H1 (cell line): ENCODE measurements at regions not wholly inside any gene's neighbourhood (a gene's known extent, or its start where the extent isn't known, plus 50 kb on each side); places are given as distances from the start of the nearest gene placed in this dataset.

Experiments
- CTCF ChIA-PET: fragments of 300-600 bp; sonication (Branson Sonifier 250); formaldehyde crosslinking; loops from one replicate; lab custom pipeline; 2021; ENCODE audit not compliant: partially characterized antibody; lab: Charles Lee
- POLR2A ChIA-PET: fragments of 300-600 bp; sonication (Branson Sonifier 250); formaldehyde crosslinking; loops from one replicate; lab custom pipeline; 2021; ENCODE audit warnings: inconsistent platforms; ENCODE audit not compliant: partially characterized antibody; lab: Charles Lee
- DNase-seq, 2 experiments: peaks; one replicate each; pipeline versions ENCODE4 v3.0.0 to v3.0.0-alpha.2; 2010 to 2022; ENCODE audit warnings: low spot score in 2 of 2, low read depth in 1 of 2, mixed read lengths in 1 of 2
- FAIRE-seq: peaks from 2 replicates; lab custom pipeline; 2011; peaks lifted over from hg19 to GRCh38; lab: Jason Lieb, UNC
- H2AFZ ChIP-seq: 2 replicates; pipeline ENCODE4 v1.8.1; 2012; ENCODE audit warnings: low read length, inconsistent platforms
- H2AK5ac ChIP-seq: 2 replicates; pipeline ENCODE4 v1.6.1; 2013; ENCODE audit warnings: low read depth, low read length
- H2BK120ac ChIP-seq: replicated peaks from 2 replicates; pipeline ENCODE3; 2013; ENCODE audit warnings: low read depth, low read length, inconsistent platforms
- H2BK12ac ChIP-seq: 2 replicates; pipeline ENCODE4 v1.6.1; 2013; ENCODE audit warnings: low read depth, low read length
- H2BK15ac ChIP-seq: 2 replicates; pipeline ENCODE4 v1.6.1; 2013; ENCODE audit warnings: low read length
- H2BK20ac ChIP-seq: 2 replicates; pipeline ENCODE4 v1.6.1; 2013; ENCODE audit warnings: low read length
- H2BK5ac ChIP-seq: 2 replicates; pipeline ENCODE4 v1.6.1; 2013; ENCODE audit warnings: low read depth, low read length
- H3K14ac ChIP-seq: 2 replicates; pipeline ENCODE4 v1.6.1; 2013; ENCODE audit warnings: inconsistent platforms; ENCODE audit not compliant: insufficient read length
- H3K18ac ChIP-seq: 2 replicates; pipeline ENCODE4 v1.6.1; 2013; ENCODE audit warnings: low read length; ENCODE audit errors: extremely low read depth
- H3K23ac ChIP-seq: 2 replicates; pipeline ENCODE4 v1.6.1; 2013; ENCODE audit warnings: inconsistent platforms; ENCODE audit not compliant: insufficient read length
- H3K23me2 ChIP-seq: 2 replicates; pipeline ENCODE4 v1.6.1; 2013; ENCODE audit warnings: low read depth, low read length
- H3K27ac ChIP-seq: 2 replicates; pipeline ENCODE4 v1.6.1; 2011; ENCODE audit warnings: low read depth, low read length, inconsistent platforms
- H3K27me3 ChIP-seq, 4 experiments: replicated peaks in 1 of 4; 1 replicate in 1 of 4; 2 replicates in 3 of 4; pipeline versions ENCODE4 v1.6.1 to v1.8.1; 2011 to 2013; ENCODE audit warnings: low read length in 3 of 4, mild to moderate bottlenecking in 3 of 4, inconsistent platforms in 2 of 4, mixed read lengths in 2 of 4, moderate library complexity in 1 of 4; ENCODE audit not compliant: control insufficient read depth in 3 of 4, insufficient read depth in 3 of 4; ENCODE audit errors: extremely low read depth in 1 of 4
- H3K36me3 ChIP-seq, 4 experiments: 2 replicates each; pipeline versions ENCODE4 v1.6.1 to v1.8.1; 2011 to 2013; ENCODE audit warnings: mild to moderate bottlenecking in 4 of 4, low read length in 3 of 4, moderate library complexity in 2 of 4, control low read depth in 1 of 4, inconsistent platforms in 1 of 4; ENCODE audit not compliant: insufficient read depth in 4 of 4, control insufficient read depth in 2 of 4
- H3K4ac ChIP-seq: replicated peaks from 2 replicates; pipeline ENCODE3; 2013; ENCODE audit warnings: low read length, low read depth, mixed read lengths, inconsistent platforms; ENCODE audit not compliant: insufficient read length
- H3K4me1 ChIP-seq, 4 experiments: replicated peaks in 1 of 4; 1 replicate in 1 of 4; 2 replicates in 3 of 4; pipeline versions ENCODE4 v1.6.1 to v1.8.1; 2011 to 2013; ENCODE audit warnings: low read length in 3 of 4, inconsistent platforms in 2 of 4, mixed read lengths in 1 of 4; ENCODE audit not compliant: insufficient read depth in 4 of 4, control insufficient read depth in 3 of 4
- H3K4me2 ChIP-seq, 2 experiments: 2 replicates each; pipeline versions ENCODE4 v1.6.1 to v1.8.1; 2011 to 2013; ENCODE audit warnings: low read depth in 2 of 2, low read length in 2 of 2, control low read depth in 1 of 2, inconsistent platforms in 1 of 2, mild to moderate bottlenecking in 1 of 2; ENCODE audit not compliant: insufficient read depth in 1 of 2
- H3K4me3 ChIP-seq, 4 experiments: fragments of 200-600, 300-600 bp in 1 of 4; sonication (generic), shearing (Covaris generic), sonication (Bioruptor Twin) in 1 of 4; 2 replicates each; pipeline versions ENCODE4 v1.5.1 to v1.8.1; 2011 to 2016; ENCODE audit warnings: low read length in 4 of 4, low read depth in 3 of 4, control low read depth in 2 of 4, inconsistent platforms in 2 of 4, mild to moderate bottlenecking in 2 of 4, mixed read lengths in 1 of 4, moderate library complexity in 1 of 4; ENCODE audit not compliant: insufficient read depth in 2 of 4; ENCODE audit errors: extremely low read depth in 1 of 4
- H3K56ac ChIP-seq: replicated peaks from 2 replicates; pipeline ENCODE3; 2013; ENCODE audit warnings: low read depth, mild to moderate bottlenecking, mixed read lengths, low read length, inconsistent platforms; ENCODE audit not compliant: insufficient read length
- H3K79me1 ChIP-seq: 2 replicates; pipeline ENCODE4 v1.6.1; 2013; ENCODE audit warnings: low read depth, low read length, control low read depth
- H3K79me2 ChIP-seq, 2 experiments: 2 replicates each; pipeline versions ENCODE4 v1.6.1 to v1.8.1; 2012 to 2013; ENCODE audit warnings: low read length in 2 of 2, mild to moderate bottlenecking in 2 of 2, inconsistent platforms in 1 of 2; ENCODE audit not compliant: insufficient read depth in 2 of 2, control insufficient read depth in 1 of 2
- H3K9ac ChIP-seq, 4 experiments: replicated peaks in 1 of 4; 1 replicate in 1 of 4; 2 replicates in 3 of 4; pipeline versions ENCODE4 v1.6.1 to v1.8.1; 2011 to 2013; ENCODE audit warnings: low read depth in 3 of 4, low read length in 3 of 4, control low read depth in 2 of 4, mild to moderate bottlenecking in 2 of 4, moderate library complexity in 2 of 4, inconsistent platforms in 1 of 4; ENCODE audit errors: extremely low read depth in 1 of 4
- H3K9me3 ChIP-seq, 2 experiments: 2 replicates each; pipeline versions ENCODE4 v1.6.1 to v1.8.1; 2012 to 2013; ENCODE audit warnings: mild to moderate bottlenecking in 2 of 2, moderate library complexity in 2 of 2, control low read depth in 1 of 2, inconsistent platforms in 1 of 2, low read depth in 1 of 2, low read length in 1 of 2, mixed read lengths in 1 of 2; ENCODE audit not compliant: insufficient read depth in 2 of 2
- H4K20me1 ChIP-seq, 2 experiments: replicated peaks in 1 of 2; 2 replicates each; pipeline versions ENCODE3 to v1.8.1; 2011 to 2013; ENCODE audit warnings: inconsistent platforms in 2 of 2, low read length in 2 of 2, mild to moderate bottlenecking in 1 of 2; ENCODE audit not compliant: insufficient read depth in 2 of 2, control insufficient read depth in 1 of 2
- H4K5ac ChIP-seq: 2 replicates; pipeline ENCODE4 v1.6.1; 2013; ENCODE audit warnings: low read length, low read depth, mixed read lengths, inconsistent platforms; ENCODE audit not compliant: insufficient read length
- H4K8ac ChIP-seq: 2 replicates; pipeline ENCODE4 v1.8.0; 2013; ENCODE audit warnings: mild to moderate bottlenecking, moderate library complexity, low read length, inconsistent platforms; ENCODE audit not compliant: insufficient read depth; ENCODE audit errors: extremely low read depth
- H4K91ac ChIP-seq: replicated peaks from 2 replicates; pipeline ENCODE3; 2013; ENCODE audit warnings: low read length, mixed read lengths, inconsistent platforms; ENCODE audit not compliant: insufficient read length
- CBX8 ChIP-seq: fragments of 300-800, 300-1000 bp; sonication (generic); IDR thresholded peaks from 2 replicates; pipeline ENCODE4 v1.7.1; 2016; ENCODE audit warnings: low read depth, low read length, borderline replicate concordance
- EP300 ChIP-seq, 2 experiments: IDR thresholded peaks; 1 replicate in 1 of 2; 2 replicates in 1 of 2; pipeline ENCODE4 v1.6.1; 2011 to 2012; ENCODE audit warnings: low read depth in 2 of 2, low read length in 2 of 2, mild to moderate bottlenecking in 2 of 2, borderline replicate concordance in 1 of 2, inconsistent platforms in 1 of 2, moderate library complexity in 1 of 2
- JUND ChIP-seq: IDR thresholded peaks from 2 replicates; pipeline ENCODE4 v1.6.1; 2011; ENCODE audit warnings: mild to moderate bottlenecking, improper control_type of control experiment, low read length
- NRF1 ChIP-seq: IDR thresholded peaks from 2 replicates; pipeline ENCODE4 v1.6.1; 2011; ENCODE audit warnings: mild to moderate bottlenecking, low read depth, low read length, improper control_type of control experiment
- POLR2A ChIP-seq, 2 experiments: IDR thresholded peaks; 1 replicate in 1 of 2; 2 replicates in 1 of 2; pipeline ENCODE4 v1.6.1; 2011; ENCODE audit warnings: low read depth in 2 of 2, low read length in 2 of 2, mild to moderate bottlenecking in 2 of 2; ENCODE audit errors: control extremely low read depth in 1 of 2
- RXRA ChIP-seq: IDR thresholded peaks from 2 replicates; pipeline ENCODE4 v1.6.1; 2011; ENCODE audit warnings: low read depth, mild to moderate bottlenecking, low read length, moderate library complexity; ENCODE audit not compliant: insufficient read depth
- TAF1 ChIP-seq: IDR thresholded peaks from 2 replicates; pipeline ENCODE4 v1.6.1; 2011; ENCODE audit warnings: mild to moderate bottlenecking, low read depth, low read length
- WGBS, 2 experiments: shearing (Covaris generic) in 1 of 2; methylation state at CpG; one replicate each; pipeline versions ENCODE4 v1.1.6 to v1.1.7; 2013 to 2015; ENCODE audit warnings: low lambda C conversion rate in 2 of 2, mixed read lengths in 2 of 2, inconsistent platforms in 1 of 2, low coverage in 1 of 2, missing lambda C conversion rate in 1 of 2; ENCODE audit not compliant: insufficient replicate concordance in 2 of 2, insufficient coverage in 1 of 2, insufficient read length in 1 of 2; ENCODE audit errors: extremely low coverage in 1 of 2, missing lambda C conversion rate in 1 of 2; 5-methylcytosine and 5-hydroxymethylcytosine counted together

DNA sequence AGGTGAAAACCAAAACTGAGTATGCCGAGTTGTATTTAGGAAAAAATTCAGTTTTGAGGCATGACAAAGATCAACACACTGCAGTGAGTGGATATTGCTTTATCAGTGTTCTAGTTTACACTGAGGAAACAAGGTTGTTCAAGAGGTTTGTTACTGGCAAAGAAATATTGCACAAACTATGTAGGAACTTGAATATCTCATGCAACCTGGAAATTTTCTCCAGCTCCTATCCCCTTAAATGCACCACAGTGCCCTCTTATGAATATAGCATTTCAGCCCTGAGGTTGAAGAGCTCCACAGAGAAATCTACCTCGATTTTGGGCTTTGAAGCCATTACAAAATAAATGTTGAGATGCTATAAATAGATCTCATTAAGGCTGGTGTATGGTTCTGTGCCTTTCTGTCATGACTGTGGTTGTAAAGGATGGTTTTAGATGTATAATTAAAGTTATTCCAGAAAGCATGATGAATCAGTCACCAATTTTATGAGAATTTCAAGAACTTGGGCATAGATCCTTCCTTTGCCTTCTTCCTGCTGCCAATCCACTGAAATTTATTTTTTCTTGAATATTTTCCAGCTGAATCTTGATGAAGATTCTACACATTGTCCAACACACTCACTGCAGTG lies 159.3 kb downstream of the SPATA31D1 start:
- H3K27ac ChIP-seq, result no peak overlapping the region
- no peak for DNase-seq
- no peak overlapping the region for H3K14ac ChIP-seq
- H3K4me2 ChIP-seq, result no peak overlapping the region
- ChIA-PET POLR2A (no interaction called here), CTCF (no interaction called here)
- H3K18ac ChIP-seq, result no peak overlapping the region
- H3K23me2 ChIP-seq, result no peaks in the 10 kb centered on the region
- H4K5ac ChIP-seq, result no peak overlapping the region
- H2AFZ ChIP-seq, result no peak overlapping the region
- no peak for TF ChIP-seq EP300 (IDR thresholded peaks at IDR 0.05; ENCODE audit: borderline replicate concordance in 1 of 2, low read depth in 2 of 2, low read length in 2 of 2)
- TF ChIP-seq TAF1, result no peak
- TF ChIP-seq POLR2A (IDR thresholded peaks at IDR 0.05; ENCODE audit: control extremely low read depth in 1 of 2, low read depth in 2 of 2, low read length in 2 of 2), result no peak
- no peak for TF ChIP-seq JUND
- TF ChIP-seq NRF1, result no peak
- no peak for TF ChIP-seq CBX8
- TF ChIP-seq RXRA, result no peak
- TF ChIP-seq, all 59 proteins: peak for 0
- no peak overlapping the region for H3K4me3 ChIP-seq
- no peak for FAIRE-seq
- no peak overlapping the region for H3K4ac ChIP-seq
- H2BK12ac ChIP-seq, result no peak overlapping the region
- no peak overlapping the region for H3K23ac ChIP-seq
- no peaks in the 10 kb centered on the region for H3K4me1 ChIP-seq
- no peaks in the 10 kb centered on the region for H3K27me3 ChIP-seq
- no peak overlapping the region for H2BK120ac ChIP-seq
- H3K36me3 ChIP-seq, result no peaks in the 10 kb centered on the region
- H3K79me2 ChIP-seq, result no peaks in the 10 kb centered on the region
- no peaks in the 10 kb centered on the region for H3K9me3 ChIP-seq
- WGBS, 2 experiments, result 62% methylated on average over 2 of the region's 2 CpGs; no CpG with 5 or more reads in 1 of the 2 experiments
- no peak overlapping the region for H4K8ac ChIP-seq
- no peak overlapping the region for H2AK5ac ChIP-seq
- H2BK15ac ChIP-seq, result no peak overlapping the region
- no peak overlapping the region for H2BK20ac ChIP-seq
- no peak overlapping the region for H3K9ac ChIP-seq
- H4K91ac ChIP-seq, result no peak overlapping the region
- H2BK5ac ChIP-seq, result no peak overlapping the region
- no peak overlapping the region for H3K56ac ChIP-seq
- H4K20me1 ChIP-seq, result no peaks in the 10 kb centered on the region
- H3K79me1 ChIP-seq, result no peaks in the 10 kb centered on the region
